GM12875 (cell line): ENCODE measurements at regions not wholly inside any gene's neighbourhood (a gene's known extent, or its start where the extent isn't known, plus 50 kb on each side); places are given as distances from the start of the nearest gene placed in this dataset.

ENCODE experiments used
- H3K4me3 ChIP-seq: one replicate; pipeline ENCODE4 v1.5.1; 2011; ENCODE audit warnings: low read depth, low read length, control low read depth
- TF ChIP-seq, protein P1 (sequence below): IDR thresholded peaks from 2 replicates; pipeline ENCODE4 v1.5.1; 2011; ENCODE audit warnings: low read depth, mild to moderate bottlenecking, control low read depth, inconsistent platforms, low read length, moderate library complexity, borderline replicate concordance; ENCODE audit not compliant: insufficient read depth

DNA sequence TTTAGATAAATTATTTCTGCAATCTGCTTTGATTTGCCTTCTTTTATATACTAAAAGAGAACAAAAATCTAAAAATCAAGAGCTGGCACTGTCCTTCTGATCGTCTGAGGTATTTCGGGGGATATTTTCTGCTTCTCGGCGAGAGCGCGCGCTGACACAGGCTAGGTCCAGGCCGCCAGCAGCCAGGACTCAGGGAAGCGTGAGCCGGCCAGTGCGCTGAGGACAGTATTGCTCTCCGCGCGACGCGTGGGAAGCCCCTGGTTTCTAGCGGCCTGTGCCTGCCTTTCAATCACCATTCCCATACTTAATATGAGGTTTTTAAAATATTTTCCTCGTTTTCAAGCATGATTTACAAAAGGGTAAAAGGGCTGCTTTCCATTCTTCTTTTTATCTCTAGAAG is 307.3 kb upstream of the IRX1 start:
- H3K4me3 ChIP-seq, result no peak overlapping the region
- TF ChIP-seq, protein P1, sequence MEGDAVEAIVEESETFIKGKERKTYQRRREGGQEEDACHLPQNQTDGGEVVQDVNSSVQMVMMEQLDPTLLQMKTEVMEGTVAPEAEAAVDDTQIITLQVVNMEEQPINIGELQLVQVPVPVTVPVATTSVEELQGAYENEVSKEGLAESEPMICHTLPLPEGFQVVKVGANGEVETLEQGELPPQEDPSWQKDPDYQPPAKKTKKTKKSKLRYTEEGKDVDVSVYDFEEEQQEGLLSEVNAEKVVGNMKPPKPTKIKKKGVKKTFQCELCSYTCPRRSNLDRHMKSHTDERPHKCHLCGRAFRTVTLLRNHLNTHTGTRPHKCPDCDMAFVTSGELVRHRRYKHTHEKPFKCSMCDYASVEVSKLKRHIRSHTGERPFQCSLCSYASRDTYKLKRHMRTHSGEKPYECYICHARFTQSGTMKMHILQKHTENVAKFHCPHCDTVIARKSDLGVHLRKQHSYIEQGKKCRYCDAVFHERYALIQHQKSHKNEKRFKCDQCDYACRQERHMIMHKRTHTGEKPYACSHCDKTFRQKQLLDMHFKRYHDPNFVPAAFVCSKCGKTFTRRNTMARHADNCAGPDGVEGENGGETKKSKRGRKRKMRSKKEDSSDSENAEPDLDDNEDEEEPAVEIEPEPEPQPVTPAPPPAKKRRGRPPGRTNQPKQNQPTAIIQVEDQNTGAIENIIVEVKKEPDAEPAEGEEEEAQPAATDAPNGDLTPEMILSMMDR, result no peak

DNA sequence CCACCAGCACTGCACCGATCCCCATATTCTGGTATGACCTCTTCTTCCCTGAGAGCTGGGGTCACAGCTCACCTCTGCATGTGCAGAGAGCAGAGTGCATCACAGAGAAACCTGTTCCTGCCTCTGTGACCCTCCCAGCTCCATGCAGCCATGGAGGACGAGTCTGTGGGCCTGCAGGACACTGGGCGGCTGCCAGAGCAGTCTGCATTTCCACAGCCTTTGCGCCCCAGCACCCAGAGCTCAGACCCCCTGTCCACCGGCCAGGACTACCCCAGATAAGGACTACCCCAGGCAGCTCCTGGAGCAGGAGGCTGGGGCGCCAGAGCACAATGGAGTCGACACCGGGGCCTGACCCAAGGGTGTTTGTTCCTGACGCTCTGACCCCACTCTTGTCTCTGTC is 308.1 kb upstream of the IRX1 start:
- H3K4me3 ChIP-seq, result no peak overlapping the region
- TF ChIP-seq, protein P1, result no peak

DNA sequence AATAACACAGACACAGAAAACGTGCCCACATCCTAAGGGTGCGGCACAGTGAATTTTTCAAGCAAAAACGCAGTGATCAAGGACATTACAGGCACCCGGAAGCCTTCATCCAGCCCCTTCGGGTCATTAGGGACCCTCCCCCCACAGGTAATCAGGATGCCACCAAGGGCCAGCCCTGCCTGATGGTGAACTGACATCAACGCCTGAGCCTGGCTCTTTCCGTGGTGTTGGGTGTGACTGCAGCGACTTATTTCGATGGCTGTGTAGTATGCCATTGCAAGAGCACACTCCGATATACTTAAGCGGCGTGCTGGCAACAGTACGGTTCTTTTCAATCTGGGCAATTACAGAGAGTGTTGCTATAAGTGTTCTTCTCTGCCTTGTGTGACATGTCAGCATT is 310.0 kb upstream of the IRX1 start:
- TF ChIP-seq, protein P1, result no peak
- no peak overlapping the region for H3K4me3 ChIP-seq

DNA sequence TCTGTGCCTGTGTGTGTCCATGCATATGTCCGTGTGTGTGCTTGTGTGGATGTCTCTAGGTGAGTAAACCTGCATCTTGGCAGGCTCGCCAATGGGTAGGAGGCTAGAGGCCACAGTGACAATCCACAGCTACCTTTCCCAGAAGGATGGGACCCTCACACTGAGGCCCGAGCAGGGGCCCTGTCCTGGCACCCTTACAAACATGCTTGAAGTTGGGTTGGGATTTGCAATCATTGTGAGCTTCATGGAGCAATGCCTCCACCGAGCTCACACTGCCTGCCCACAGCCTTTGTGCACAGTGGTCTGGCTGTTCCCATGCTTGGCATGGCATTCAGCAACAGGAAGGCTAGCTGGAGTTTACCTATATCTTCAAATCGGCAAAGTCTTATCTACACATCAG is 311.1 kb upstream of the IRX1 start:
- H3K4me3 ChIP-seq, result no peak overlapping the region
- TF ChIP-seq, protein P1, result no peak

DNA sequence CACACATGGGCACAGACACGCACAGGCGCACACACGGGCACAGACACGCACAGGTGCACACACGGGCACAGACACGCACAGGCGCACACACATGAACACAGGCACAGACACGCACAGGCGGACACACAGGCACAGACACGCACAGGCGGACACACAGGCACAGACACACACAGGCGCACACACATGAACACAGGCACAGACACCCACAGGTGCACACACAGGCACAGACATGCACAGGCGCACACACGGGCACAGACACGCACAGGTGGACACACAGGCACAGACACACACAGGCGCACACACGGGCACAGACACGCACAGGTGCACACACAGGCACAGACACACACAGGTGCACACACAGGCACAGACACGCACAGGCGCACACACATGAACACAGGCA is 312.8 kb upstream of the IRX1 start:
- TF ChIP-seq, protein P1, result no peak
- H3K4me3 ChIP-seq, result no peak overlapping the region

DNA sequence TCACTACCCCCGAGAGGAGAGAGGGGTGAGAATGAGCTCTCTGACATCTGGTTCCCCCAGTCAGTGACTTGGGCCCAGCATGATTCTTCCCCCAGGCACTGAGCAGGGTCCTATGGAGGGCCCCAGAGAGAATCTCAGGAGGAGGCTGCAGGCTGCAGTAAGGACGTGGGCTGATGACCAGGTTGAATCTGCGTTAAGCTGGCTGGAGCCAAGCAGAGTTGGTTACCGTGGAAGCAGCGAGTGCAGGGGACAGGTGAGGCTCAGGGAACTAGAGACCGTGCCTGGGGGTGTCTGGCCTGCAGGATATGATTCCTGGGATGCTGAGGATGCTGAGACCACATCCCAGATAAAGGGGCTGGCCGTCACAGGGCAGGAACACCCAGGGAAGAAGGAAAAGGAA is 314.3 kb upstream of the IRX1 start:
- no peak overlapping the region for H3K4me3 ChIP-seq
- TF ChIP-seq, protein P1, result no peak

DNA sequence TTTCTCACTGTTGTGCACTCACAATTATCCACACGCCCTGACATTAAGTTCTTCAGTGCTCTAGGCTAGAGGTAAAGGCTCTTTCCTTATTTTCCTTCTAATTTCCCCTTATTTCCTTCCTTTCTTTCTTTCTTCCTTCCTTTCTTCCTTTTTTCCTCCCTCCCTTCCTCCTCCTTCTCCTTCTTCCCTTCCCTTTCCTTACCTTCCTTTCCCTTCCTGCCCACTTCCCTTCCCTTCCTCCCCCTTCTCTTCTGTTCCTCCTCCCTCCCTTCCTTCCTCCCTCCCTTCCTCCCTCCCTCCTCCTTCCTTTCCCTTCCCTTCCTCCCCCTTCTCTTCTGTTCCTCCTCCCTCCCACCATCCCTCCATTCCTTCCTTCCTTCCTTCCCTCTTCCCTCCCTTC is 317.0 kb upstream of the IRX1 start:
- no peak overlapping the region for H3K4me3 ChIP-seq
- TF ChIP-seq, protein P1, result no peak
